ENCODE measurements at regions not wholly inside any gene's neighbourhood (a gene's known extent, or its start where the extent isn't known, plus 50 kb on each side); places are given as distances from the start of the nearest gene placed in this dataset.

DNA sequence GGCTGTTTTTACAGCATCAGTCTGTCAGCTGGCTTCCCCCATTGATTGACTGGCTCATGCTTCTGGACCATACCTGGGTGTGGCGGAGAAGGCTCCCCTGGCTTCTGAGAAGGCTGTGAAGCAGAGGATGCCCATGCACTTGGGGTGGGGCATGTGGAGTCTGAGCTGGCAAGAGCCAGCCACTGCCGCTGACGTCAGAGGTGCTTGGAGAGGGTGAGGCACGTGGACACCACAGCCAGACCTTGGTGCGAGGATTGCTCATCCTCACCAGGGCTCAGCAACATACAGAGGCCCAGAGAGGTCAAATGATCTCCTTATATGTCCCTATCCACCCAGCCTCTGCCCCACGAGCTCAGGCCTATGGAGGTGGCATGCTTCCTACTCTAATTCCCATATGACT lies 211.2 kb upstream of the PMEPA1 start:
- Histone ChIP-seq H3K36me3 (ENCODE audit: control insufficient read depth in 1 of 2, insufficient read depth in 2 of 2, low read length in 2 of 2) (no peaks in the 10 kb centered on the region), H3K4ac (ENCODE audit: low read depth, low read length) (no peak overlapping the region), H2AK5ac (ENCODE audit: low read length) (no peak overlapping the region), H4K12ac (ENCODE audit: low read depth, low read length) (no peak overlapping the region), H4K91ac (ENCODE audit: low read depth, low read length) (no peak overlapping the region), H3K23ac (ENCODE audit: low read length) (no peak overlapping the region), H3K27me3 (ENCODE audit: insufficient read depth, low read length) (no peaks in the 10 kb centered on the region), H3K4me3 (ENCODE audit: low read depth, low read length) (no peak overlapping the region), H3K4me1 (ENCODE audit: control insufficient read depth in 1 of 2, insufficient read depth in 2 of 2, low read length in 2 of 2) (no peaks in the 10 kb centered on the region), H3K9me3 (ENCODE audit: insufficient read depth, low read depth, low read length) (peaks cover 2% of the 10 kb centered on the region), H4K8ac (ENCODE audit: low read depth, low read length) (no peak overlapping the region), H3K27ac (ENCODE audit: low read depth, low read length) (no peak overlapping the region), H3K79me2 (ENCODE audit: control insufficient read depth, insufficient read depth, low read length, poor library complexity) (no peaks in the 10 kb centered on the region), H2BK12ac (ENCODE audit: low read length) (no peak overlapping the region), H3K18ac (ENCODE audit: low read length) (no peak overlapping the region), H3K4me2 (ENCODE audit: low read length) (no peak overlapping the region), H2AFZ (ENCODE audit: insufficient read depth, low read length, poor library complexity) (no peak overlapping the region), H2BK120ac (ENCODE audit: insufficient read depth, low read length, poor library complexity) (no peak overlapping the region), H3K79me1 (ENCODE audit: low read length) (no peaks in the 10 kb centered on the region), H2BK5ac (ENCODE audit: low read depth, low read length, poor library complexity) (no peak overlapping the region), H3K9ac (ENCODE audit: low read length) (no peak overlapping the region), H3K14ac (ENCODE audit: low read length) (no peak overlapping the region)
- WGBS (ENCODE audit: extremely low coverage, insufficient coverage, insufficient read length), result no CpG with 5 or more reads among the region's 6 CpGs
- no peak for DNase-seq

DNA sequence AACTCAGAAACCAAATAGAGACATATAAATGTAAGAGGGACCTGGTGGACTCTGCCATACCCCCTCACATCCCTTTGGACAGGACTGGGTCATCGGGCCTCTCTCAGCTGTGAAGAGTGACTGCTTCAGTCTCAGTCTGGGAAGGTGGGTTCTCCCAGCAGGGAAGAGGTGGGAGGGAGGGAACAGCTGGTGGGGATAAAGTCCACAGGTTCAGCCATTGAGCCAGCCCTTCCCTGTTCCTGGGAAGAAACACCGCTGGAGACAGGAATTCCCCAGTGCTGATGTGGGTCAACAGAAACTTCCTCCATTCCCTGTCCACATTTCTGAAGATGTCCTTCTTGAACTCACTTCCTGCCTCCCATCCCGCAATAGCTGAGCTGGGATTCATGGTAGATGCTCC lies 209.2 kb upstream of the PMEPA1 start:
- no peak overlapping the region for H3K18ac ChIP-seq (ENCODE audit: low read length)
- no peak overlapping the region for H2BK5ac ChIP-seq (ENCODE audit: low read depth, low read length, poor library complexity)
- no peak overlapping the region for H4K12ac ChIP-seq (ENCODE audit: low read depth, low read length)
- H3K23ac ChIP-seq (ENCODE audit: low read length), result no peak overlapping the region
- no CpG with 5 or more reads among the region's 3 CpGs for WGBS (ENCODE audit: extremely low coverage, insufficient coverage, insufficient read length)
- H2AK5ac ChIP-seq (ENCODE audit: low read length), result no peak overlapping the region
- no peaks in the 10 kb centered on the region for H3K27me3 ChIP-seq (ENCODE audit: insufficient read depth, low read length)
- H3K4me1 ChIP-seq (ENCODE audit: control insufficient read depth in 1 of 2, insufficient read depth in 2 of 2, low read length in 2 of 2), result no peaks in the 10 kb centered on the region
- H3K9ac ChIP-seq (ENCODE audit: low read length), result no peak overlapping the region
- H2AFZ ChIP-seq (ENCODE audit: insufficient read depth, low read length, poor library complexity), result no peak overlapping the region
- H2BK120ac ChIP-seq (ENCODE audit: insufficient read depth, low read length, poor library complexity), result no peak overlapping the region
- no peaks in the 10 kb centered on the region for H3K79me1 ChIP-seq (ENCODE audit: low read length)
- H3K9me3 ChIP-seq (ENCODE audit: insufficient read depth, low read depth, low read length), result peaks cover 2% of the 10 kb centered on the region
- no peak overlapping the region for H3K4me3 ChIP-seq (ENCODE audit: low read depth, low read length)
- H3K4me2 ChIP-seq (ENCODE audit: low read length), result no peak overlapping the region
- no peak overlapping the region for H3K27ac ChIP-seq (ENCODE audit: low read depth, low read length)
- no peak overlapping the region for H3K4ac ChIP-seq (ENCODE audit: low read depth, low read length)
- H4K91ac ChIP-seq (ENCODE audit: low read depth, low read length), result no peak overlapping the region
- H2BK12ac ChIP-seq (ENCODE audit: low read length), result no peak overlapping the region
- no peaks in the 10 kb centered on the region for H3K36me3 ChIP-seq (ENCODE audit: control insufficient read depth in 1 of 2, insufficient read depth in 2 of 2, low read length in 2 of 2)
- no peak overlapping the region for H4K8ac ChIP-seq (ENCODE audit: low read depth, low read length)
- DNase-seq, result no peak
- H3K79me2 ChIP-seq (ENCODE audit: control insufficient read depth, insufficient read depth, low read length, poor library complexity), result no peaks in the 10 kb centered on the region
- H3K14ac ChIP-seq (ENCODE audit: low read length), result no peak overlapping the region

DNA sequence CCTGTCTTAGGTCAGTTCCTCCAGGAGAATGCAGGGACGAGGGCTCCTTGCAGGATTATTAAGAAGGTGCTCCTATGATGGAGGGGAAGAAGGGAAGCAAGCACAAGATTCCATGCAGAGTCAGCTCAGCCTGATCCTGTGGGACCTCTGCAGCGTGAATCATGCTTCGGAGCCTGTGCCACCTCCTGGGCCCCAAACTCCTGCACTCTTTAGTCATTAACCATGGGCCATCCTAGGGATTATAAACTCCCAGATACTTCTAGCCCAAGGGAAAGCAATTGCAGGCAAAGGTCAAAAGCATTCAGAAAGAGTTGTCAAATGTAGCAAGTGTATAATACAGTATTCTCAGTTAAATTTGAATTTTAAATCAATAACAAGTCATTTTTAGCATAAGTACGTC lies 208.7 kb upstream of the PMEPA1 start:
- no peak overlapping the region for H2AFZ ChIP-seq (ENCODE audit: insufficient read depth, low read length, poor library complexity)
- no peak overlapping the region for H2AK5ac ChIP-seq (ENCODE audit: low read length)
- no CpG with 5 or more reads among the region's 4 CpGs for WGBS (ENCODE audit: extremely low coverage, insufficient coverage, insufficient read length)
- no peaks in the 10 kb centered on the region for H3K79me1 ChIP-seq (ENCODE audit: low read length)
- no peak overlapping the region for H4K8ac ChIP-seq (ENCODE audit: low read depth, low read length)
- H3K36me3 ChIP-seq (ENCODE audit: control insufficient read depth in 1 of 2, insufficient read depth in 2 of 2, low read length in 2 of 2), result no peaks in the 10 kb centered on the region
- H3K23ac ChIP-seq (ENCODE audit: low read length), result no peak overlapping the region
- peaks cover 2% of the 10 kb centered on the region for H3K9me3 ChIP-seq (ENCODE audit: insufficient read depth, low read depth, low read length)
- no peak overlapping the region for H3K18ac ChIP-seq (ENCODE audit: low read length)
- no peak overlapping the region for H2BK5ac ChIP-seq (ENCODE audit: low read depth, low read length, poor library complexity)
- H3K14ac ChIP-seq (ENCODE audit: low read length), result no peak overlapping the region
- H3K27me3 ChIP-seq (ENCODE audit: insufficient read depth, low read length), result no peaks in the 10 kb centered on the region
- H3K27ac ChIP-seq (ENCODE audit: low read depth, low read length), result no peak overlapping the region
- H3K4ac ChIP-seq (ENCODE audit: low read depth, low read length), result no peak overlapping the region
- no peaks in the 10 kb centered on the region for H3K79me2 ChIP-seq (ENCODE audit: control insufficient read depth, insufficient read depth, low read length, poor library complexity)
- no peak for DNase-seq
- H3K9ac ChIP-seq (ENCODE audit: low read length), result no peak overlapping the region
- no peak overlapping the region for H4K91ac ChIP-seq (ENCODE audit: low read depth, low read length)
- no peak overlapping the region for H2BK12ac ChIP-seq (ENCODE audit: low read length)
- H3K4me1 ChIP-seq (ENCODE audit: control insufficient read depth in 1 of 2, insufficient read depth in 2 of 2, low read length in 2 of 2), result no peaks in the 10 kb centered on the region
- no peak overlapping the region for H2BK120ac ChIP-seq (ENCODE audit: insufficient read depth, low read length, poor library complexity)
- H3K4me3 ChIP-seq (ENCODE audit: low read depth, low read length), result no peak overlapping the region
- H4K12ac ChIP-seq (ENCODE audit: low read depth, low read length), result no peak overlapping the region
- H3K4me2 ChIP-seq (ENCODE audit: low read length), result no peak overlapping the region

DNA sequence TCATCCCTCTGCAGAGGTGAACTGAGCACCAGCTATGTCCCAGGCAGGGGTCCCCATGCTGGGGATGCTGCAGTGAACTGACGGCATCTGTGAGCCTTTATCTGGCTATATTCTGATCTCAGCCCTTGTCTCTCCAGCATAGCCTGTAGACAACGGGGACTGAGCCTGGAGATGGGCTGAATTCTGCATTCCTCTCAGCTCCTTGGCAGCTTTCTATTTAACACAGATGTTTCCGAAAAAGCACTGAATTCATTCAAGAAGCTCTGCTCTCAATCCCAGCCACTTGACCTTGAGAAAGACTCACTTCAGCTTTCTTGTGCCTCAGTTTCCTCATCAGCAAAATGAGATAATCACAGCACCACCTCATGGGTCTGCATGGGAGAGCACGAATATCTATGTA lies 204.4 kb upstream of the PMEPA1 start:
- H3K79me1 ChIP-seq (ENCODE audit: low read length), result no peaks in the 10 kb centered on the region
- H3K27ac ChIP-seq (ENCODE audit: low read depth, low read length), result no peak overlapping the region
- no peak overlapping the region for H3K18ac ChIP-seq (ENCODE audit: low read length)
- no peak overlapping the region for H2AFZ ChIP-seq (ENCODE audit: insufficient read depth, low read length, poor library complexity)
- no CpG with 5 or more reads among the region's 4 CpGs for WGBS (ENCODE audit: extremely low coverage, insufficient coverage, insufficient read length)
- H3K9me3 ChIP-seq (ENCODE audit: insufficient read depth, low read depth, low read length), result no peaks in the 10 kb centered on the region
- no peaks in the 10 kb centered on the region for H3K36me3 ChIP-seq (ENCODE audit: control insufficient read depth in 1 of 2, insufficient read depth in 2 of 2, low read length in 2 of 2)
- no peaks in the 10 kb centered on the region for H3K79me2 ChIP-seq (ENCODE audit: control insufficient read depth, insufficient read depth, low read length, poor library complexity)
- no peaks in the 10 kb centered on the region for H3K4me1 ChIP-seq (ENCODE audit: control insufficient read depth in 1 of 2, insufficient read depth in 2 of 2, low read length in 2 of 2)
- H2BK5ac ChIP-seq (ENCODE audit: low read depth, low read length, poor library complexity), result no peak overlapping the region
- H3K23ac ChIP-seq (ENCODE audit: low read length), result no peak overlapping the region
- H2AK5ac ChIP-seq (ENCODE audit: low read length), result no peak overlapping the region
- no peaks in the 10 kb centered on the region for H3K27me3 ChIP-seq (ENCODE audit: insufficient read depth, low read length)
- no peak for DNase-seq
- no peak overlapping the region for H4K8ac ChIP-seq (ENCODE audit: low read depth, low read length)
- H2BK12ac ChIP-seq (ENCODE audit: low read length), result no peak overlapping the region
- H3K14ac ChIP-seq (ENCODE audit: low read length), result no peak overlapping the region
- no peak overlapping the region for H2BK120ac ChIP-seq (ENCODE audit: insufficient read depth, low read length, poor library complexity)
- H4K12ac ChIP-seq (ENCODE audit: low read depth, low read length), result no peak overlapping the region
- no peak overlapping the region for H4K91ac ChIP-seq (ENCODE audit: low read depth, low read length)
- H3K4ac ChIP-seq (ENCODE audit: low read depth, low read length), result no peak overlapping the region
- no peak overlapping the region for H3K9ac ChIP-seq (ENCODE audit: low read length)
- H3K4me2 ChIP-seq (ENCODE audit: low read length), result no peak overlapping the region
- no peak overlapping the region for H3K4me3 ChIP-seq (ENCODE audit: low read depth, low read length)
